AG09309 (cell line): ENCODE measurements at regions not wholly inside any gene's neighbourhood (a gene's known extent, or its start where the extent isn't known, plus 50 kb on each side); places are given as distances from the start of the nearest gene placed in this dataset.

Experiments
- DNase-seq: peaks from one replicate; pipeline ENCODE4 v3.0.0-alpha.2; 2010; ENCODE audit warnings: low read depth
- H3K4me3 ChIP-seq: 2 replicates; pipeline ENCODE4 v1.5.1; 2011; ENCODE audit warnings: mild to moderate bottlenecking, low read depth, low read length, moderate library complexity; ENCODE audit not compliant: control insufficient read depth
- CTCF ChIP-seq: IDR thresholded peaks from 2 replicates; pipeline ENCODE4 v1.5.1; 2011; ENCODE audit warnings: mild to moderate bottlenecking, low read depth, low read length, inconsistent platforms; ENCODE audit not compliant: insufficient read depth, control insufficient read depth; ENCODE audit errors: missing control alignments

- no peak for DNase-seq
- no peak overlapping the region for H3K4me3 ChIP-seq
- no peak for TF ChIP-seq CTCF
Measured at GRCh38 chr1:59092126-59092525, 204.8 kb upstream of the FGGY start.

GRCh38 chr1:59094001-59094400, 202.9 kb upstream of the FGGY start:
- TF ChIP-seq CTCF = no peak
- no peak overlapping the region for H3K4me3 ChIP-seq
- DNase-seq = no peak

- H3K4me3 ChIP-seq = no peak overlapping the region
- DNase-seq = no peak
- no peak for TF ChIP-seq CTCF
Measured at GRCh38 chr1:59096501-59096900, 200.4 kb upstream of the FGGY start.

GRCh38 chr1:59098655-59099054, 198.2 kb upstream of the FGGY start:
- no peak for DNase-seq
- H3K4me3 ChIP-seq = no peak overlapping the region
- TF ChIP-seq CTCF = no peak

GRCh38 chr1:59100708-59101374, 196.1 kb upstream of the FGGY start:
- H3K4me3 ChIP-seq = no peak overlapping the region
- TF ChIP-seq CTCF = no peak
- no peak for DNase-seq

GRCh38 chr1:59101518-59101917, 195.4 kb upstream of the FGGY start:
- H3K4me3 ChIP-seq = no peak overlapping the region
- DNase-seq = no peak
- no peak for TF ChIP-seq CTCF
